Kidney (tissue), 13 donors: ENCODE measurements at regions not wholly inside any gene's neighbourhood (a gene's known extent, or its start where the extent isn't known, plus 50 kb on each side); places are given as distances from the start of the nearest gene placed in this dataset.

Experiments
- DNase-seq, 5 donors: peaks; one replicate each; pipeline ENCODE4 v3.0.0-alpha.2; 2013 to 2020
- FAIRE-seq: peaks from 2 replicates; lab custom pipeline; 2012; peaks lifted over from hg19 to GRCh38; lab: Jason Lieb, UNC
- H3K27ac ChIP-seq, 2 donors: one replicate each; pipeline ENCODE4 v1.7.0; 2013; ENCODE audit warnings: low read depth in 2 of 2, low read length in 2 of 2, inconsistent platforms in 1 of 2
- H3K27me3 ChIP-seq: one replicate; pipeline ENCODE4 v1.7.1; 2013; ENCODE audit warnings: low read length, inconsistent platforms; ENCODE audit not compliant: control insufficient read depth, insufficient read depth
- H3K36me3 ChIP-seq, 3 donors: one replicate each; pipeline versions ENCODE4 v1.7.0 to v1.7.1; 2013; ENCODE audit warnings: low read length in 3 of 3, control low read depth in 1 of 3, inconsistent platforms in 1 of 3; ENCODE audit not compliant: insufficient read depth in 3 of 3, control insufficient read depth in 2 of 3
- H3K4me1 ChIP-seq, 3 donors: one replicate each; pipeline versions ENCODE4 v1.7.0 to v1.7.1; 2013; ENCODE audit warnings: low read length in 3 of 3, inconsistent platforms in 1 of 3, low read depth in 1 of 3; ENCODE audit not compliant: control insufficient read depth in 2 of 3, insufficient read depth in 2 of 3
- H3K4me3 ChIP-seq, 3 donors: one replicate each; pipeline versions ENCODE4 v1.7.0 to v1.8.1; 2013; ENCODE audit warnings: low read length in 3 of 3, control low read depth in 1 of 3, inconsistent platforms in 1 of 3
- H3K9ac ChIP-seq, 3 donors: one replicate each; pipeline versions ENCODE4 v1.7.0 to v1.7.1; 2013; ENCODE audit warnings: low read length in 3 of 3, control low read depth in 1 of 3, inconsistent platforms in 1 of 3
- H3K9me3 ChIP-seq, 3 donors: one replicate each; pipeline versions ENCODE4 v1.7.0 to v1.7.1; 2013; ENCODE audit warnings: low read length in 3 of 3, control low read depth in 1 of 3, inconsistent platforms in 1 of 3; ENCODE audit not compliant: control insufficient read depth in 2 of 3, insufficient read depth in 1 of 3
- intact Hi-C: fragments of 100-400 bp; cut with DNase I; formaldehyde crosslinking; loops from one replicate; pipeline ENCODE4 v1.11.1; 2022
- TF ChIP-seq, protein P1 (sequence below): IDR thresholded peaks from 3 replicates; pipeline ENCODE4 v1.5.1; 2012; ENCODE audit warnings: mild to moderate bottlenecking, moderate library complexity, borderline replicate concordance; ENCODE audit not compliant: insufficient read depth; ENCODE audit errors: extremely low read depth
- donor health status: control.
- donor health status: control.
- donor health status: control.
- donor health status: control.
- donor health status: control.
- donor health status: DM: yes; HTN: yes; CAD: no.
- donor health status: Normal renal cell carcinoma (clear cell type).

DNA sequence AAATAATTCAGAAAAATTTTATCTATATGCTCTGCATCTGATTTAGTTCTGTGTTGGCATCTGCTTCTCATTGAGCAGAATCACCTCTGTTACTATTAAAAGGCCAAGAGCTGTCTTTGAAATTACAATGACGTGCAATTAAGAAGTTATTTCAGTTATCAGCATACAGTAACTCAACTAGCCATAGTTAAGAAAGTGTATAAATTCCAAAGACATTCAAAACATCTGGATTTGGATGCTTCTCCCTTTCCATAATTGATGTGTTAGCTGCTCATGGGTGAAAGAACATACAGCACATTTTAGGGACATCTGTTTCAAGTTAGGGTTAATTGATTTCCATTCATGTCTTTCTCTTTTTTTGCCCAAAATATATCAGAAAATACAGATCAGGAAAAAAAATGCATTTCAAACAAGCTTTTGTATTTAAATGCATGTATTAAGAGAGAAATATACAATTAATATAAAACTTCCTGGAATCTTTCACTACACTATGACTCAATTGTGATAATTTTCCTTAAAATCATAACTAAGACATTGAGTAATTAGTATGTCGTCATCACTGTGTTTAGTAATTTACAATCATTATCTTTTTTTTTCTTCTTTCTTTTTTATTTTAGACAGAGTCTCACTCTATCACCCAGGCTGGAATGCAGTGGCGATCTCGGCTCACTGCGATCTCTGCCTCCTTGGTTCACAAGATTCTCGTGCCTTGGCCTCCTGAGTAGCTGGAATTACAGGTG is 82.7 kb upstream of the MBNL1 start:
- Histone ChIP-seq H3K9ac (no peak overlapping the region), H3K27me3 (no peaks in the 10 kb centered on the region), H3K4me1 (no peaks in the 10 kb centered on the region), H3K27ac (no peak overlapping the region), H3K36me3 (no peaks in the 10 kb centered on the region), H3K9me3 (no peaks in the 10 kb centered on the region), H3K4me3 (no peak overlapping the region)
- TF ChIP-seq, protein P1, sequence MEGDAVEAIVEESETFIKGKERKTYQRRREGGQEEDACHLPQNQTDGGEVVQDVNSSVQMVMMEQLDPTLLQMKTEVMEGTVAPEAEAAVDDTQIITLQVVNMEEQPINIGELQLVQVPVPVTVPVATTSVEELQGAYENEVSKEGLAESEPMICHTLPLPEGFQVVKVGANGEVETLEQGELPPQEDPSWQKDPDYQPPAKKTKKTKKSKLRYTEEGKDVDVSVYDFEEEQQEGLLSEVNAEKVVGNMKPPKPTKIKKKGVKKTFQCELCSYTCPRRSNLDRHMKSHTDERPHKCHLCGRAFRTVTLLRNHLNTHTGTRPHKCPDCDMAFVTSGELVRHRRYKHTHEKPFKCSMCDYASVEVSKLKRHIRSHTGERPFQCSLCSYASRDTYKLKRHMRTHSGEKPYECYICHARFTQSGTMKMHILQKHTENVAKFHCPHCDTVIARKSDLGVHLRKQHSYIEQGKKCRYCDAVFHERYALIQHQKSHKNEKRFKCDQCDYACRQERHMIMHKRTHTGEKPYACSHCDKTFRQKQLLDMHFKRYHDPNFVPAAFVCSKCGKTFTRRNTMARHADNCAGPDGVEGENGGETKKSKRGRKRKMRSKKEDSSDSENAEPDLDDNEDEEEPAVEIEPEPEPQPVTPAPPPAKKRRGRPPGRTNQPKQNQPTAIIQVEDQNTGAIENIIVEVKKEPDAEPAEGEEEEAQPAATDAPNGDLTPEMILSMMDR = no peak
- intact Hi-C loops = no loop called here
- DNase-seq (peak in 1 of 5 donors; percentile 3), FAIRE-seq (no peak)

DNA sequence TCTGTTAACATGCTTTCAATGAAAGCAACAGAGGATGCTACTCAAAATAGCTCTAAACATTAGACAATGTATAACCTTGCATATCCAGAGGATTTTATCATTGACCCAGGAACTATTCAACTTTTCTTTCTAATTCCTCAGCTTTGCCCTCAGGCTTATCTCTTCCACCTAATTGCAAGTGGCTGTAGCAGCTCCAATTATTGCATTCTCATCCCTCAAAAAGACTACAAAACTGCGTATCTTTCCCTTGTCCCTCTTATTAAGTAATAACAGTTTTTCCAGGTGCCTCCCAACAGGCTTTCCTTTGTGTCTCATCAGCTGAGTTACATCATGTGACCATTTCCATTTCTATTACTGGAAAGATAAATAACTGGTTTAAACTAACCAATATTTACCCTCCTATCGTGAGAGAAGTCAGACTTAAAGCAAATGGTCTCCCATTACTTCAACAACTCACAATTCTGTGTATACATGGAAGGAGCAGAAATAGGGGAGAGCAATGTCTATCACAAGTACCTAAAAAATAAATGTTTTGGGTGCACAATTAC is 78.0 kb upstream of the MBNL1 start:
- TF ChIP-seq, protein P1 = no peak
- Histone ChIP-seq H3K27ac (no peak overlapping the region), H3K4me3 (no peak overlapping the region), H3K9me3 (no peaks in the 10 kb centered on the region), H3K9ac (no peak overlapping the region), H3K36me3 (no peaks in the 10 kb centered on the region), H3K27me3 (no peaks in the 10 kb centered on the region), H3K4me1 (no peaks in the 10 kb centered on the region)
- DNase-seq (no peak), FAIRE-seq (no peak)
- intact Hi-C loops = no loop called here

- Histone ChIP-seq H3K27ac (no peak overlapping the region), H3K9me3 (no peaks in the 10 kb centered on the region), H3K4me1 (no peaks in the 10 kb centered on the region), H3K36me3 (no peaks in the 10 kb centered on the region), H3K27me3 (no peaks in the 10 kb centered on the region), H3K4me3 (no peak overlapping the region), H3K9ac (no peak overlapping the region)
- TF ChIP-seq, protein P1 = no peak
- no peak for DNase-seq
- intact Hi-C loops = no loop called here
- FAIRE-seq = no peak
Measured at GRCh38 chr3:152192050-152192449, 76.7 kb upstream of the MBNL1 start.
